ENCODE measurements at regions not wholly inside any gene's neighbourhood (a gene's known extent, or its start where the extent isn't known, plus 50 kb on each side); places are given as distances from the start of the nearest gene placed in this dataset.

DNA sequence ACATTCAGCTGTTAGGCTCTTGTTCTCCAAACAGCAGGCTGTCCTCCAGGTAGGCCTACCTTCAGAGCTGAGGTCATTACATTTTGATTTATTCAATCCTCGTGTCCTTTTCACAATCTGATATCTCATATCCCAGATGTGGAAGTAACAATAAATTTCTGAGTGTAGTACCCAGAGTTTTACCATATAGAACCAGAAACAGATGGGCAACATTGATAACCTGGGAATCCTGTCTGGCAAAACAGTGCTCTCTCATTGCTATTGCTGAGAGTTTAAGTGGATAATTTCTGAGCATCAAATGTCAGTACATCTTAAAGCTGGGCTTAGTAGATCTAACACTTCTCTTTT is 1007.8 kb downstream of the REEP3 start:
- H3K4me3 ChIP-seq (ENCODE audit: low read depth, low read length, poor library complexity, severe bottlenecking), result no peak overlapping the region
- ChIA-PET CTCF (no interaction called here), POLR2A (ENCODE audit: low non-redundant PET) (interaction anchor here (0.7 kb wide), 1 partner anchor 1523 kb away, joined by 4 read pairs; no protein-coding TSS in a partner anchor)
- TF ChIP-seq, protein P1, sequence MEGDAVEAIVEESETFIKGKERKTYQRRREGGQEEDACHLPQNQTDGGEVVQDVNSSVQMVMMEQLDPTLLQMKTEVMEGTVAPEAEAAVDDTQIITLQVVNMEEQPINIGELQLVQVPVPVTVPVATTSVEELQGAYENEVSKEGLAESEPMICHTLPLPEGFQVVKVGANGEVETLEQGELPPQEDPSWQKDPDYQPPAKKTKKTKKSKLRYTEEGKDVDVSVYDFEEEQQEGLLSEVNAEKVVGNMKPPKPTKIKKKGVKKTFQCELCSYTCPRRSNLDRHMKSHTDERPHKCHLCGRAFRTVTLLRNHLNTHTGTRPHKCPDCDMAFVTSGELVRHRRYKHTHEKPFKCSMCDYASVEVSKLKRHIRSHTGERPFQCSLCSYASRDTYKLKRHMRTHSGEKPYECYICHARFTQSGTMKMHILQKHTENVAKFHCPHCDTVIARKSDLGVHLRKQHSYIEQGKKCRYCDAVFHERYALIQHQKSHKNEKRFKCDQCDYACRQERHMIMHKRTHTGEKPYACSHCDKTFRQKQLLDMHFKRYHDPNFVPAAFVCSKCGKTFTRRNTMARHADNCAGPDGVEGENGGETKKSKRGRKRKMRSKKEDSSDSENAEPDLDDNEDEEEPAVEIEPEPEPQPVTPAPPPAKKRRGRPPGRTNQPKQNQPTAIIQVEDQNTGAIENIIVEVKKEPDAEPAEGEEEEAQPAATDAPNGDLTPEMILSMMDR (conservative IDR thresholded peaks at IDR 0.05; ENCODE audit: low read depth, low read length), result no peak
- TF ChIP-seq EZH2 (IDR thresholded peaks at IDR 0.05; ENCODE audit: borderline replicate concordance, low read depth, low read length, poor library complexity, severe bottlenecking), result no peak
- H3K36me3 ChIP-seq (ENCODE audit: insufficient read depth, low read length, poor library complexity, severe bottlenecking), result no peaks in the 10 kb centered on the region
- no peak for DNase-seq (ENCODE audit: low spot score)
- intact Hi-C loops (cut with micrococcal nuclease; ENCODE audit: unreplicated experiment), result no loop called here
- no peak overlapping the region for H3K27ac ChIP-seq (ENCODE audit: low read depth, low read length, poor library complexity, severe bottlenecking)
- H3K9me3 ChIP-seq (ENCODE audit: low read depth, low read length, poor library complexity, severe bottlenecking), result no peaks in the 10 kb centered on the region
- BruUV-seq (replicated peaks), result no TSS peak
- H3K4me1 ChIP-seq (ENCODE audit: insufficient read depth, low read length, poor library complexity, severe bottlenecking), result no peaks in the 10 kb centered on the region
- no peaks in the 10 kb centered on the region for H3K27me3 ChIP-seq (replicated peaks; ENCODE audit: insufficient read depth, low read depth, low read length, poor library complexity)

DNA sequence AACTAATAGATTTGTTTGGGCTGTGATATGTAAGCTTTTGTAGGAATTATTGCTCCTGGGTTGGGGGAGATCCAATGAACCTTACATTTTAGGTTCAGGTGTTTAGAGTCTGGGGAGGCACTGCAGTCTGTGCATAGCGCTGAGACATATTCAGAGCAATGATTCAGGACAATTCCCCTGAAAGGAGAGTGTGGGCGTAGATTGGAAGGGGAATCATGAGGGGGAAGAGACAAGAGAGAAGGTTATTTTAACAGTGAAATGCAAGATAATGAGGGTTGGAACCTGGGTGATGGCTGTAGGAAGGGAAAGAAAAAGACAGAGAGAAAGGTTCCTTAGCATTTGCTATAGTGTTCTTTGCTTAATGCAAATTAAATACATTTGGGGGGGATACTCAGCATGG is 1013.4 kb downstream of the REEP3 start:
- Histone ChIP-seq H3K9me3 (ENCODE audit: low read depth, low read length, poor library complexity, severe bottlenecking) (no peaks in the 10 kb centered on the region), H3K27ac (ENCODE audit: low read depth, low read length, poor library complexity, severe bottlenecking) (no peak overlapping the region), H3K36me3 (ENCODE audit: insufficient read depth, low read length, poor library complexity, severe bottlenecking) (no peaks in the 10 kb centered on the region), H3K4me1 (ENCODE audit: insufficient read depth, low read length, poor library complexity, severe bottlenecking) (no peaks in the 10 kb centered on the region), H3K4me3 (ENCODE audit: low read depth, low read length, poor library complexity, severe bottlenecking) (no peak overlapping the region), H3K27me3 (replicated peaks; ENCODE audit: insufficient read depth, low read depth, low read length, poor library complexity) (no peaks in the 10 kb centered on the region)
- intact Hi-C loops (cut with micrococcal nuclease; ENCODE audit: unreplicated experiment), result no loop called here
- BruUV-seq (replicated peaks), result no TSS peak
- CTCF ChIA-PET, result no interaction called here
- no peak for DNase-seq (ENCODE audit: low spot score)
- TF ChIP-seq EZH2 (IDR thresholded peaks at IDR 0.05; ENCODE audit: borderline replicate concordance, low read depth, low read length, poor library complexity, severe bottlenecking), result no peak
- TF ChIP-seq, protein P1 (conservative IDR thresholded peaks at IDR 0.05; ENCODE audit: low read depth, low read length), result no peak
- POLR2A ChIA-PET (ENCODE audit: low non-redundant PET), result no interaction called here

DNA sequence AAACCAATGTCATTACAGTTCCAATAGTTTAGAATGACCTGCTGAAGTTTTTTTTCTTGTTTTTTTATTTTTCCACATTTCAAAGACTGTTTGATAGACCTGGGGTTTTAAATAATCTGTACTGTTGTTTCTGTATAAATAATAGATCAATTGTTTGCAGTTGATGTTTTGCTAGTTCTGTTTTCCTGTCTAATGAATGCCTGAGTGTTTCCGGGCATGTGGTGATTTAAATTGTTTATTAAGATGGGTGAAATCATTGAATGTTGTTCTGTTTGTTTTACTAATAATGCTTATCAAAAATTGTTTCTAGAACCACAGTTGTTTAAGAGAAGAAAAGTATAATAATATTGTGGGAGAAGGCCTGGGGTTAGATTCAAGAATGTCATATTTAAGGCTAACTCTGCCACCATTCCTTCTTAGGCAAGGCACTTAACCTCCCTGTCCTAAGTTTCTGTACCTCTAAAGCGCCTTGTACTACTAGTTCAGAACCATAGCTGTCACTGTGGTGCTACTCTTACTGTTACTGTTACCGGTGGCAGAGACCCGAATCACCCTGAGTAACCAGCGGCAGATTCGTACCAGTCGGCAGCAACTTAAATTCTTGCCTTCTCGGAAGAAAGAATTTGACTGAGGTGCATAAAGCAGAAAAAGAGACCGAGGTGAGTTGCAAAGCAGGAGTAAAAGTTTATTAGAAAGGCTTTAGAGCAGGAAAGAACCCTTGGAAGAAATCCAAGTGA is 1014.1 kb downstream of the REEP3 start:
- intact Hi-C loops (cut with micrococcal nuclease; ENCODE audit: unreplicated experiment), result no loop called here
- DNase-seq (ENCODE audit: low spot score), result no peak
- Histone ChIP-seq H3K36me3 (ENCODE audit: insufficient read depth, low read length, poor library complexity, severe bottlenecking) (no peaks in the 10 kb centered on the region), H3K9me3 (ENCODE audit: low read depth, low read length, poor library complexity, severe bottlenecking) (no peaks in the 10 kb centered on the region), H3K4me1 (ENCODE audit: insufficient read depth, low read length, poor library complexity, severe bottlenecking) (no peaks in the 10 kb centered on the region), H3K27me3 (replicated peaks; ENCODE audit: insufficient read depth, low read depth, low read length, poor library complexity) (no peaks in the 10 kb centered on the region), H3K27ac (ENCODE audit: low read depth, low read length, poor library complexity, severe bottlenecking) (no peak overlapping the region), H3K4me3 (ENCODE audit: low read depth, low read length, poor library complexity, severe bottlenecking) (no peak overlapping the region)
- CTCF ChIA-PET, result no interaction called here
- BruUV-seq (replicated peaks), result no TSS peak
- TF ChIP-seq, protein P1 (conservative IDR thresholded peaks at IDR 0.05; ENCODE audit: low read depth, low read length), result no peak
- TF ChIP-seq EZH2 (IDR thresholded peaks at IDR 0.05; ENCODE audit: borderline replicate concordance, low read depth, low read length, poor library complexity, severe bottlenecking), result no peak
- POLR2A ChIA-PET (ENCODE audit: low non-redundant PET), result no interaction called here

Data from A673 (cell line).